Vagina (tissue), 2 donors: ENCODE measurements at regions not wholly inside any gene's neighbourhood (a gene's known extent, or its start where the extent isn't known, plus 50 kb on each side); places are given as distances from the start of the nearest gene placed in this dataset.

Experiments used
- DNase-seq, 2 donors: peaks; one replicate each; pipeline ENCODE4 v3.0.0-alpha.2; 2017; ENCODE audit errors: extremely low spot score in 2 of 2
- H3K27ac ChIP-seq: fragments of 200-600 bp; sonication (generic); one replicate; pipeline ENCODE4 v1.5.1; 2019
- H3K27me3 ChIP-seq: fragments of 200-600 bp; sonication (generic); one replicate; pipeline ENCODE4 v1.5.1; 2019
- H3K36me3 ChIP-seq, 2 donors: fragments of 200-600 bp; sonication (generic); one replicate each; pipeline ENCODE4 v1.5.1; 2017 to 2019
- H3K4me1 ChIP-seq: fragments of 200-600 bp; sonication (generic); one replicate; pipeline ENCODE4 v1.5.1; 2019
- H3K4me3 ChIP-seq, 2 donors: fragments of 200-600 bp; sonication (generic); 1 replicate in 1 of 2; 2 replicates in 1 of 2; pipeline ENCODE4 v1.5.1; 2016 to 2019
- H3K9me3 ChIP-seq: fragments of 200-600 bp; sonication (generic); one replicate; pipeline ENCODE4 v1.5.1; 2019
- CTCF ChIP-seq, 3 experiments: fragments of 450-650 bp in 2 of 3; fragments of 200-600 bp in 1 of 3; sonication (generic) in 1 of 3; IDR thresholded peaks; one replicate each; pipeline ENCODE4 v1.5.1; 2017 to 2019; ENCODE audit warnings: antibody characterized with exemption in 3 of 3, mild to moderate bottlenecking in 2 of 3, moderate library complexity in 2 of 3
- POLR2A ChIP-seq, 2 donors: fragments of 450-650 bp; IDR thresholded peaks; one replicate each; pipeline ENCODE4 v1.6.1; 2017; ENCODE audit warnings: antibody characterized with exemption in 2 of 2, mild to moderate bottlenecking in 2 of 2, moderate library complexity in 2 of 2
- POLR2AphosphoS5 ChIP-seq, 2 donors: sonication (generic); formaldehyde crosslinking; IDR thresholded peaks; one replicate each; pipeline ENCODE4 v1.9.0; 2017; ENCODE audit warnings: antibody characterized with exemption in 2 of 2, mild to moderate bottlenecking in 2 of 2, low read depth in 1 of 2; ENCODE audit not compliant: insufficient read depth in 1 of 2
- intact Hi-C: fragments of 100-400 bp; cut with DNase I; formaldehyde crosslinking; loops from one replicate; pipeline ENCODE4 v1.15.1; 2023

- intact Hi-C loops = no loop called here
- Histone ChIP-seq H3K36me3 (no peaks in the 10 kb centered on the region), H3K27ac (no peak overlapping the region), H3K27me3 (no peaks in the 10 kb centered on the region), H3K9me3 (no peaks in the 10 kb centered on the region), H3K4me1 (no peaks in the 10 kb centered on the region), H3K4me3 (no peak overlapping the region)
- TF ChIP-seq CTCF (IDR thresholded peaks at IDR 0.05) = no peak
- TF ChIP-seq POLR2AphosphoS5 (IDR thresholded peaks at IDR 0.05; ENCODE audit: insufficient read depth in 1 of 2, low read depth in 1 of 2) = no peak
- no peak for TF ChIP-seq POLR2A (IDR thresholded peaks at IDR 0.05)
- DNase-seq = no peak
These were observed 1090.2 kb upstream of the TMEM132C start for GRCh38 chr12:127176804-127177203.

- no peak for DNase-seq
- Histone ChIP-seq H3K4me3 (no peak overlapping the region), H3K4me1 (no peaks in the 10 kb centered on the region), H3K27ac (no peak overlapping the region), H3K9me3 (no peaks in the 10 kb centered on the region), H3K27me3 (no peaks in the 10 kb centered on the region), H3K36me3 (no peaks in the 10 kb centered on the region)
- intact Hi-C loops = no loop called here
- TF ChIP-seq CTCF (IDR thresholded peaks at IDR 0.05) (no peak), POLR2AphosphoS5 (IDR thresholded peaks at IDR 0.05; ENCODE audit: insufficient read depth in 1 of 2, low read depth in 1 of 2) (no peak), POLR2A (IDR thresholded peaks at IDR 0.05) (no peak)
These were observed 1088.9 kb upstream of the TMEM132C start for GRCh38 chr12:127178052-127178451.

GRCh38 chr12:127178463-127178862 is 1088.5 kb upstream of the TMEM132C start:
- no peak for DNase-seq
- no peak for TF ChIP-seq POLR2AphosphoS5 (IDR thresholded peaks at IDR 0.05; ENCODE audit: insufficient read depth in 1 of 2, low read depth in 1 of 2)
- TF ChIP-seq POLR2A (IDR thresholded peaks at IDR 0.05) = no peak
- no peak for TF ChIP-seq CTCF (IDR thresholded peaks at IDR 0.05)
- no peaks in the 10 kb centered on the region for H3K36me3 ChIP-seq
- H3K4me3 ChIP-seq = no peak overlapping the region
- intact Hi-C loops = no loop called here
- no peak overlapping the region for H3K27ac ChIP-seq
- no peaks in the 10 kb centered on the region for H3K9me3 ChIP-seq
- no peaks in the 10 kb centered on the region for H3K27me3 ChIP-seq
- no peaks in the 10 kb centered on the region for H3K4me1 ChIP-seq

- TF ChIP-seq POLR2A (IDR thresholded peaks at IDR 0.05) (no peak), CTCF (IDR thresholded peaks at IDR 0.05) (no peak), POLR2AphosphoS5 (IDR thresholded peaks at IDR 0.05; ENCODE audit: insufficient read depth in 1 of 2, low read depth in 1 of 2) (no peak)
- peak in 1 of 2 donors; percentile 25 for DNase-seq
- no peaks in the 10 kb centered on the region for H3K27me3 ChIP-seq
- no peak overlapping the region for H3K27ac ChIP-seq
- no peaks in the 10 kb centered on the region for H3K36me3 ChIP-seq
- no peaks in the 10 kb centered on the region for H3K4me1 ChIP-seq
- intact Hi-C loops = no loop called here
- no peak overlapping the region for H3K4me3 ChIP-seq
- H3K9me3 ChIP-seq = no peaks in the 10 kb centered on the region
These were observed 1087.8 kb upstream of the TMEM132C start for GRCh38 chr12:127179176-127179575.

GRCh38 chr12:127182018-127182417 is 1085.0 kb upstream of the TMEM132C start:
- no peaks in the 10 kb centered on the region for H3K4me1 ChIP-seq
- no peaks in the 10 kb centered on the region for H3K27me3 ChIP-seq
- no peak for DNase-seq
- H3K36me3 ChIP-seq = no peaks in the 10 kb centered on the region
- no peak overlapping the region for H3K27ac ChIP-seq
- TF ChIP-seq CTCF (IDR thresholded peaks at IDR 0.05) (no peak), POLR2AphosphoS5 (IDR thresholded peaks at IDR 0.05; ENCODE audit: insufficient read depth in 1 of 2, low read depth in 1 of 2) (no peak), POLR2A (IDR thresholded peaks at IDR 0.05) (no peak)
- intact Hi-C loops = no loop called here
- no peaks in the 10 kb centered on the region for H3K9me3 ChIP-seq
- no peak overlapping the region for H3K4me3 ChIP-seq
